ENCODE measurements at regions not wholly inside any gene's neighbourhood (a gene's known extent, or its start where the extent isn't known, plus 50 kb on each side); places are given as distances from the start of the nearest gene placed in this dataset.

DNA sequence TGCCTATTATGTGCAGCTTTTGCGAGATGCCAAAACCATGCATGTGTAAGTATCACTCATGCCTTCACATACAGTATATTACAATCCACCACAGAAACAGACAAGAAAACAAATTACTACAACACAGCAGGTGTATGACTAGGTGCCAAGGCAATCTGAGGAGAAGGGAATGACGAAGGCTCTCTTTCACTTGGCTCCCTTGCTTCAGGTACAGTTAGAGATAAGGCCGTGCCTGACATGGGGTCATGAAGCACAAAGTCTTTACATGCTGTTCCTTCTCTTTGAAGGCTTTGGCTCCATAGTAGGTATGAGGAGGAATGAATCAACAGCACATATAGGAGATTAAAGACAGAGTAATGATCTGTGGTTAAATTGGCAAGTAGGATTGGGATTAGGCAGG is 65.2 kb upstream of the FSHB start:
- WGBS, 2 donors (ENCODE audit: extremely low coverage in 2 of 2, insufficient read length in 2 of 2, insufficient replicate concordance in 1 of 2) = no CpG with 5 or more reads among the region's 3 CpGs
- Histone ChIP-seq H3K9ac (ENCODE audit: low read depth, low read length, poor library complexity) (no peak overlapping the region), H3K9me3 (replicated peaks in 1 of 2; ENCODE audit: control insufficient read depth in 2 of 2, insufficient read depth in 1 of 2, low read depth in 1 of 2, low read length in 2 of 2) (no peaks in the 10 kb centered on the region), H2BK5ac (ENCODE audit: low read length) (no peak overlapping the region), H3K27me3 (ENCODE audit: control insufficient read depth in 3 of 3, insufficient read depth in 3 of 3, low read depth in 1 of 3, low read length in 3 of 3) (no peaks in the 10 kb centered on the region), H4K91ac (ENCODE audit: low read depth, low read length, poor library complexity) (no peak overlapping the region), H2AK5ac (ENCODE audit: low read depth, low read length) (no peak overlapping the region), H2AFZ (ENCODE audit: low read length) (no peak overlapping the region), H3K36me3 (replicated peaks in 1 of 2; ENCODE audit: control insufficient read depth in 2 of 2, insufficient read depth in 2 of 2, low read length in 2 of 2) (no peaks in the 10 kb centered on the region), H3K27ac (replicated peaks; ENCODE audit: low read length) (no peak overlapping the region), H3K18ac (ENCODE audit: low read length) (no peak overlapping the region), H3K4ac (ENCODE audit: low read length) (no peak overlapping the region), H2BK15ac (ENCODE audit: low read length) (no peak overlapping the region), H3K4me2 (ENCODE audit: insufficient read depth, low read length, poor library complexity, severe bottlenecking) (no peak overlapping the region), H2BK120ac (ENCODE audit: low read depth, low read length) (no peak overlapping the region), H3K23ac (ENCODE audit: low read depth, low read length, poor library complexity) (no peak overlapping the region), H3K14ac (ENCODE audit: low read length) (no peak overlapping the region), H3K4me3 (ENCODE audit: low read length in 2 of 2) (no peak overlapping the region), H2BK12ac (ENCODE audit: low read length) (no peak overlapping the region), H3K79me1 (ENCODE audit: low read depth, low read length) (no peaks in the 10 kb centered on the region), H3K4me1 (ENCODE audit: control insufficient read depth in 2 of 2, insufficient read depth in 1 of 2, low read depth in 1 of 2, low read length in 2 of 2) (no peaks in the 10 kb centered on the region), H4K8ac (ENCODE audit: low read depth, low read length) (no peak overlapping the region)
- DNase-seq (ENCODE audit: low spot score) = no peak

DNA sequence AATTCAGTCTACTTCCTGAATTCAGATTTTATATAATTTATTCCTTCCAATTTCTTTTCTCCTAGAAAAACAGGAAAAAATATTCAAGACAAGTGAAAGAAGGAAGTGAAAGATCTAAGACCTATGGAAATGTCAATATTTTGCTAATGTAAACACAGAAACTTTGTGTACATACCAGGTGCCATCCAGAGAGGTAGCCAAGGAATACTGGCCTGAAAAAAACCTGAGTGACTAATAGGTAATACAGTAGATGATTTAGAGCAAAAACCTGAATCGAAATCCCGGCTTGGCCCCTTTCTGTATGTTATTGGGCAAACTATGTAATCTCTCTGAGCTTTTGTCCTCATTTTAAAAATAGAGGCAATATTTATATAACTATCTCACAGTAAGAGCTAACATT is 59.2 kb upstream of the FSHB start:
- no peak overlapping the region for H3K23ac ChIP-seq (ENCODE audit: low read depth, low read length, poor library complexity)
- H4K91ac ChIP-seq (ENCODE audit: low read depth, low read length, poor library complexity) = no peak overlapping the region
- no CpG with 5 or more reads among the region's 2 CpGs for WGBS, 2 donors (ENCODE audit: extremely low coverage in 2 of 2, insufficient read length in 2 of 2, insufficient replicate concordance in 1 of 2)
- H4K8ac ChIP-seq (ENCODE audit: low read depth, low read length) = no peak overlapping the region
- H2AK5ac ChIP-seq (ENCODE audit: low read depth, low read length) = no peak overlapping the region
- no peak overlapping the region for H3K14ac ChIP-seq (ENCODE audit: low read length)
- no peak overlapping the region for H2BK15ac ChIP-seq (ENCODE audit: low read length)
- H3K4me1 ChIP-seq (ENCODE audit: control insufficient read depth in 2 of 2, insufficient read depth in 1 of 2, low read depth in 1 of 2, low read length in 2 of 2) = no peaks in the 10 kb centered on the region
- no peak overlapping the region for H3K18ac ChIP-seq (ENCODE audit: low read length)
- H3K4me2 ChIP-seq (ENCODE audit: insufficient read depth, low read length, poor library complexity, severe bottlenecking) = no peak overlapping the region
- no peak overlapping the region for H2BK5ac ChIP-seq (ENCODE audit: low read length)
- H3K27me3 ChIP-seq (ENCODE audit: control insufficient read depth in 3 of 3, insufficient read depth in 3 of 3, low read depth in 1 of 3, low read length in 3 of 3) = no peaks in the 10 kb centered on the region
- H2BK120ac ChIP-seq (ENCODE audit: low read depth, low read length) = no peak overlapping the region
- no peak overlapping the region for H2AFZ ChIP-seq (ENCODE audit: low read length)
- H3K9ac ChIP-seq (ENCODE audit: low read depth, low read length, poor library complexity) = no peak overlapping the region
- H3K79me1 ChIP-seq (ENCODE audit: low read depth, low read length) = no peaks in the 10 kb centered on the region
- DNase-seq (ENCODE audit: low spot score) = no peak
- no peaks in the 10 kb centered on the region for H3K9me3 ChIP-seq (replicated peaks in 1 of 2; ENCODE audit: control insufficient read depth in 2 of 2, insufficient read depth in 1 of 2, low read depth in 1 of 2, low read length in 2 of 2)
- H3K4me3 ChIP-seq (ENCODE audit: low read length in 2 of 2) = no peak overlapping the region
- no peak overlapping the region for H2BK12ac ChIP-seq (ENCODE audit: low read length)
- H3K27ac ChIP-seq (replicated peaks; ENCODE audit: low read length) = no peak overlapping the region
- H3K4ac ChIP-seq (ENCODE audit: low read length) = no peak overlapping the region
- no peaks in the 10 kb centered on the region for H3K36me3 ChIP-seq (replicated peaks in 1 of 2; ENCODE audit: control insufficient read depth in 2 of 2, insufficient read depth in 2 of 2, low read length in 2 of 2)

DNA sequence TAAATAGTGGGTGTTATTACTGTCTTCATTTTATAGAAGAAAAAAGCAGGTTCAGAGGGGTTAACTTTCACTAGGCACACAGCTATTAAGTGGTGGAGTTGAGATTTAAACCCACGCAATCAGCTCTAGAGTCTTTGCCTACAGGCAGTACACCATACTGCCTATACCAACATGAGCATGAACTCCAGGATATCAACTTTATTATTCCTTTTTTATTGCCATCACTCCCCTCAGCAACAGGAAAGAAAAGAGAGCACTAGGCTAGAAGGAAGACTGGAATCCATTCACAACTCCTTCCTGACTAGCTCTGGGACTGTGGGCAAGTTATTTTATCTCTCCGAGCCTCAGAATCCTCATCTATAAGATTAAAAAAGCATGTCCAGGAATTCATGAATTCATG is 58.7 kb upstream of the FSHB start:
- no peak overlapping the region for H3K23ac ChIP-seq (ENCODE audit: low read depth, low read length, poor library complexity)
- H2BK120ac ChIP-seq (ENCODE audit: low read depth, low read length) = no peak overlapping the region
- no peak overlapping the region for H3K4ac ChIP-seq (ENCODE audit: low read length)
- H2BK15ac ChIP-seq (ENCODE audit: low read length) = no peak overlapping the region
- H3K27ac ChIP-seq (replicated peaks; ENCODE audit: low read length) = no peak overlapping the region
- no peak overlapping the region for H4K91ac ChIP-seq (ENCODE audit: low read depth, low read length, poor library complexity)
- H3K18ac ChIP-seq (ENCODE audit: low read length) = no peak overlapping the region
- H2BK12ac ChIP-seq (ENCODE audit: low read length) = no peak overlapping the region
- H3K27me3 ChIP-seq (ENCODE audit: control insufficient read depth in 3 of 3, insufficient read depth in 3 of 3, low read depth in 1 of 3, low read length in 3 of 3) = no peaks in the 10 kb centered on the region
- no peak overlapping the region for H2AFZ ChIP-seq (ENCODE audit: low read length)
- no peak overlapping the region for H3K4me3 ChIP-seq (ENCODE audit: low read length in 2 of 2)
- H2BK5ac ChIP-seq (ENCODE audit: low read length) = no peak overlapping the region
- no peak overlapping the region for H3K9ac ChIP-seq (ENCODE audit: low read depth, low read length, poor library complexity)
- H3K14ac ChIP-seq (ENCODE audit: low read length) = no peak overlapping the region
- no peak overlapping the region for H3K4me2 ChIP-seq (ENCODE audit: insufficient read depth, low read length, poor library complexity, severe bottlenecking)
- WGBS, 2 donors (ENCODE audit: extremely low coverage in 2 of 2, insufficient read length in 2 of 2, insufficient replicate concordance in 1 of 2) = no CpG with 5 or more reads among the region's 2 CpGs
- DNase-seq (ENCODE audit: low spot score) = no peak
- no peak overlapping the region for H2AK5ac ChIP-seq (ENCODE audit: low read depth, low read length)
- H3K9me3 ChIP-seq (replicated peaks in 1 of 2; ENCODE audit: control insufficient read depth in 2 of 2, insufficient read depth in 1 of 2, low read depth in 1 of 2, low read length in 2 of 2) = no peaks in the 10 kb centered on the region
- no peak overlapping the region for H4K8ac ChIP-seq (ENCODE audit: low read depth, low read length)
- H3K36me3 ChIP-seq (replicated peaks in 1 of 2; ENCODE audit: control insufficient read depth in 2 of 2, insufficient read depth in 2 of 2, low read length in 2 of 2) = no peaks in the 10 kb centered on the region
- H3K4me1 ChIP-seq (ENCODE audit: control insufficient read depth in 2 of 2, insufficient read depth in 1 of 2, low read depth in 1 of 2, low read length in 2 of 2) = no peaks in the 10 kb centered on the region
- no peaks in the 10 kb centered on the region for H3K79me1 ChIP-seq (ENCODE audit: low read depth, low read length)

DNA sequence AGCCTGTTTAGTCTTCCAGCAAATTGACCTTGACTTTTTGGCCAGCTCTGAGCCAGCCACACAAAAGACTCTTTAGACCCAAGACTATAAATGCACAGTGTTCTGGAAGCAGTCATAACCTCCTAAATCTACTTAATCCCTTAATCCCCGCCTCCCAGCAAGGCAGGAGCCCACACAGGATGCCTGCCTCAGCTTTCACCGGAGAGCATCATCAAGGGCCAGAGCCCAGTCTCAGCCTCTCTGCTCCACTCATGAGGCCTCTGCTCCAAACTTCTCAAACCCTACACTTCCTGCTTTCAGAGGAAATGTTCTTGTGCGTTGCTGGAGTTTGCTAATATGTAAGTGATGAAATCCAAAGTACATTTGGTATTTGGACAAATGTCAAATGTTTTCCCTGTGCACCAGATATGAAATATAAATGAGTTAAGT is 57.9 kb upstream of the FSHB start:
- Histone ChIP-seq H3K4ac (ENCODE audit: low read length) (no peak overlapping the region), H3K9ac (ENCODE audit: low read depth, low read length, poor library complexity) (no peak overlapping the region), H4K8ac (ENCODE audit: low read depth, low read length) (no peak overlapping the region), H2BK12ac (ENCODE audit: low read length) (no peak overlapping the region), H3K27me3 (ENCODE audit: control insufficient read depth in 3 of 3, insufficient read depth in 3 of 3, low read depth in 1 of 3, low read length in 3 of 3) (no peaks in the 10 kb centered on the region), H2AK5ac (ENCODE audit: low read depth, low read length) (no peak overlapping the region), H3K36me3 (replicated peaks in 1 of 2; ENCODE audit: control insufficient read depth in 2 of 2, insufficient read depth in 2 of 2, low read length in 2 of 2) (no peaks in the 10 kb centered on the region), H2AFZ (ENCODE audit: low read length) (no peak overlapping the region), H2BK120ac (ENCODE audit: low read depth, low read length) (no peak overlapping the region), H2BK5ac (ENCODE audit: low read length) (no peak overlapping the region), H3K18ac (ENCODE audit: low read length) (no peak overlapping the region), H3K9me3 (replicated peaks in 1 of 2; ENCODE audit: control insufficient read depth in 2 of 2, insufficient read depth in 1 of 2, low read depth in 1 of 2, low read length in 2 of 2) (peaks cover 0 to 3% of the 10 kb centered on the region in 2 donors), H3K4me1 (ENCODE audit: control insufficient read depth in 2 of 2, insufficient read depth in 1 of 2, low read depth in 1 of 2, low read length in 2 of 2) (no peaks in the 10 kb centered on the region), H3K23ac (ENCODE audit: low read depth, low read length, poor library complexity) (no peak overlapping the region), H3K27ac (replicated peaks; ENCODE audit: low read length) (no peak overlapping the region), H3K79me1 (ENCODE audit: low read depth, low read length) (no peaks in the 10 kb centered on the region), H2BK15ac (ENCODE audit: low read length) (no peak overlapping the region), H3K4me2 (ENCODE audit: insufficient read depth, low read length, poor library complexity, severe bottlenecking) (no peak overlapping the region), H3K14ac (ENCODE audit: low read length) (no peak overlapping the region), H4K91ac (ENCODE audit: low read depth, low read length, poor library complexity) (no peak overlapping the region), H3K4me3 (ENCODE audit: low read length in 2 of 2) (no peak overlapping the region)
- WGBS, 2 donors (ENCODE audit: extremely low coverage in 2 of 2, insufficient read length in 2 of 2, insufficient replicate concordance in 1 of 2) = no CpG with 5 or more reads among the region's 3 CpGs
- DNase-seq (ENCODE audit: low spot score) = no peak

All from neuronal stem cell (in vitro differentiated cells).